ENCODE measurements at regions not wholly inside any gene's neighbourhood (a gene's known extent, or its start where the extent isn't known, plus 50 kb on each side); places are given as distances from the start of the nearest gene placed in this dataset.
A peak's percentile ranks its signal among the peaks of the same experiment; 100 is the strongest.
"Not testable (repeated sequence)": the region's sequence is repeated elsewhere in the genome, so short reads cannot be mapped to it uniquely, and the experiment has no call there.

DNA sequence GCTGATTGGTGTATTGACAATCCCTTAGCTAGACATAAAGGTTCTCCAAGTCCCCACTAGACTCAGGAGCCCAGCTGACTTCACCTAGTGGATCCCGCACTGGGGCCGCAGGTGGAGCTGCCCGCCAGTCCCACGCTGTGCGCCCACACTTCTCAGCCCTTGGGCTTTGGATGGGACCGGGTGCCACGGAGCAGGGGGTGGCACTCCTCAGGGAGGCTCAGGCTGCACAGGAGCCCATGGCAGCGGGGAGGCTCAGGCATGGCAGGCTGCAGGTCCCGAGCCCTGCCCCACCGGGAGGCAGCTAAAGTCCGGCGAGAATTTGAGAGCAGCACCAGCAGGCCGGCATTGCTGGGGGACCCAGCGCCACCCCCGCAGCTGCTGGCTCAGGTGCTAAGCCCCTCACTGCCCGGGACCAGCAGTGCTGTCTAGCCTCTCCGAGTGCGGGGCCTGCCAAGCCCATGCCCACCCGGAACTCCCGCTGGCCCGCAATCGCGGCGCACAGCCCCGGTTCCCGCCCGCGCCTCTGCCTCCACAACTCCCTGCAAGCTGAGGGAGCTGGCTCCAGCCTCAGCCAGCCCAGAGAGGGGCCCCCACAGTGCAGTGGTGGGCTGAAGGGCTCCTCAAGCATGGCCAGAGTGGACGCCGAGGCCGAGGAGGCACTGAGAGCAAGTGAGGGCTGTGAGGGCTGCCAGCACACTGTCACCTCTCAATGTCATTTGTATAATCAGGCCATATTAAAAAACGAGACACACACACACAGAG, 437.2 kb downstream of the CSNK1G3 start:
- DNase-seq (ENCODE audit: low spot score) = no peak
- in situ Hi-C loops (cut with HindIII; ENCODE audit: low sequenced_read_pairs) = no loop called here

DNA sequence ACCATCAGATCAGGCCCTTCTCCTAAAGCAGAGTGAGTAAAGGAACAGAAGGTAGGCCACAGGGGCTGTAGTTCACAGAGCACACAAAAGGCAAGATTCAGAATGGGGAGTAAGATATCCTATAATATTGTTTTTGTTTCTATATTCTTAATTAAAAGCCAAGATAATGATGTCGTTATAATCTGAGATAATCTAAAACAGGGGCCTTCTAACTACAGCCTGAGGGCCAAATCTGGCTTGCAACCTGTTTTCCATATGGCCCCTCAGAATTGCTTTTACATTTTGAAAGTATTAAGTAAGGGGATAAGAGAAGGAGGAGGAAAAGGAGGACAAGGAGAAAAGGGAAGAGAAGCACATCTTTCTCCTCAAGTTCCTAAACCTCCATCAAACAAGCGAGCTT, 435.8 kb downstream of the CSNK1G3 start:
- DNase-seq (ENCODE audit: low spot score) = no peak
- in situ Hi-C loops (cut with HindIII; ENCODE audit: low sequenced_read_pairs) = no loop called here

DNA sequence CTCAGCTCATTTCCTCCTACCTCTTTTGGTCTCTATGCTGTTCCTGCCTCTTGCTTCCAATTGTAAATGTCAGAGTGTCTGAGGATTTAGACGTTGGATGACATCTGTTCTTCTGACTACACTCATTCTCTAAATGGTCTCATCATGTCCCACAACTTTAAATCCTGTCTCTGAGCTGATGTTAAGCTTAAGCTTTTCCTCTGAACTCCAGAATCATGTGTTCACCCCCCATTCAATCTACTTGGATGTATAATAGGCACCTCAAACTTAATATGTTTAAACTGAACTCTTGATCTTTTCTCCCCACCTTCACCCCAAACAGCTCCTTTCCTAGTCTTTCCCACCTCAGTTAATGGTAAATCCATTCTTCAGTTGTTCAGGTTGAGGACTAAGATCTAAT, 433.6 kb downstream of the CSNK1G3 start:
- in situ Hi-C loops (cut with HindIII; ENCODE audit: low sequenced_read_pairs) = no loop called here

DNA sequence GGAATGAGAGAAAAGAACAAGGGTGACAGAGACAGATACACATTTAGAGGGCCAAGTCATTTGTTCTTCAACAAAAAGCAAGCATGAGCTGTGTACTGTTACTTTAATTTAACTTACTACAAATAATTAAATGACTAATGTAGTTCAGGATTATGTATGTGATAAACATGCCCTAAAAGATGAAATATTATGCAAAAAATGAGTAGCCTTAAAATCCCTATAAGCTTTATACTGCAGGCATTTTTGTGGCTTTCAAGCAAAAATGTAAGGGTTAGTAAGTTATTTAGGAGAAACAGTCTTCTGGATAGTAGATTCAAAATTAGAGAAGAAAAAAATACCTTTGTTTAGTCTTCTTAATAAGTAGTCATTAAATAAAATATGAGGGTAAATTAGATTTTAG, 431.2 kb downstream of the CSNK1G3 start:
- in situ Hi-C loops (cut with HindIII; ENCODE audit: low sequenced_read_pairs) = no loop called here
- DNase-seq (ENCODE audit: low spot score) = no peak

More for the DNA sequence above, 433.6 kb downstream of the CSNK1G3 start:
- DNase-seq (ENCODE audit: low spot score) = no peak

DNA sequence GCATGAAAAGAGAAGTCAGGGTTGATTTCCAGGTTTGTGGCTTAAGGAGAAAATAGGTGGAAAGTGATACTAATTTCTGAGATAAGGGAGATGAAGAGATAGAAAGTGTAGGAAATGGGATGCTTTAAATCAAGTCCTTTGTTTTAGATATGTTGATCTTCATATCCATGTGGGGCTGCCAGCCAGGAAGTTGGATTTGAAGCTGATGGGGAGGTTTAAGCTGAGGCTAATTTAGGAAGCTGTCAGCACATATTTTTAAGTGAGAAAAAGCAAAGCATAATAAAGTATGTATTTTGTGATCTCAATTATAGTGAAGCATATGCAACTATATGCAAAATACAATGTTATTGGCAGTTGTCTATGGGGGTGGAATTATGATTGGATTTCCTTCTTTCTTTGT, 428.4 kb downstream of the CSNK1G3 start:
- in situ Hi-C loops (cut with HindIII; ENCODE audit: low sequenced_read_pairs) = no loop called here
- no peak for DNase-seq (ENCODE audit: low spot score)

DNA sequence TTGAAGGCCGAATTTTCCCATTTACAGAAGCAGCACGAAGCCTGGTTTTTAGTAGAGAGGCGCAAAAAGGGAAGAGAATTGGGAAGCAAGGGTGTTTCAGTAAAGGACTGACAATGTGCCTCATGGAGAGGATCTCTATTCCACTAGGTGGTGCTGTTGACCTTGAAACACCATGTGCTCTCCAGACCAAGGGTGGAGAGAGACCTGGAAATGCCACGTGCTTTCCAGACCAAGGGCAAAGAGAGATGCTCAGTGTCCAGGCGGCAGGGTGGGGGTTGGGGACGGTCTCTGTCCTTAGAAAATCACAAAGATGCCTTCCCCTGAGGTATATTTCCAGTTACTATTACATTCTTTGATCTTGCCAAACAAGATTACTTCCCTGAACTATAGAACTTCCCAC, 425.3 kb downstream of the CSNK1G3 start:
- in situ Hi-C loops (cut with HindIII; ENCODE audit: low sequenced_read_pairs) = no loop called here
- DNase-seq (ENCODE audit: low spot score) = peak; percentile 33

DNA sequence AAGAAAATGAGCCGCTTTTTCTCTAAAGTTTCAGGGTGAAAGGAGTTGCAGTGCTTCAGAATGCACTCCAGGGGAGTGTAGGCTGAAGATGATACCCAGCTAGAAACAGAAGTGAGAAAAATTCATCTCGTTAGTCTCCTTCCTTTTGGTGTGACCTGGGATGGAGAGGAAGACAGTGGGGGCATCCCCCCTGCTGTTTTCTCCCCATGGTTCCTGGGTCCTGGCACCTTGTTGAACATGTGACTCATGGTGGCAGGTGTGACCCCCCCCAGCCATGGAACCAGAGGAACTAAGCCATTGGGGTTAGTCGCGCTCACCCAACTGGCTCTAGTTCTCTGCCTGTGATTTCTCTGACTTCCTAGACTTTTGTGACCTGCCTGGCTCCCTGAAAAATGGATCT, 424.6 kb downstream of the CSNK1G3 start:
- in situ Hi-C loops (cut with HindIII; ENCODE audit: low sequenced_read_pairs) = no loop called here
- DNase-seq (ENCODE audit: low spot score) = no peak

DNA sequence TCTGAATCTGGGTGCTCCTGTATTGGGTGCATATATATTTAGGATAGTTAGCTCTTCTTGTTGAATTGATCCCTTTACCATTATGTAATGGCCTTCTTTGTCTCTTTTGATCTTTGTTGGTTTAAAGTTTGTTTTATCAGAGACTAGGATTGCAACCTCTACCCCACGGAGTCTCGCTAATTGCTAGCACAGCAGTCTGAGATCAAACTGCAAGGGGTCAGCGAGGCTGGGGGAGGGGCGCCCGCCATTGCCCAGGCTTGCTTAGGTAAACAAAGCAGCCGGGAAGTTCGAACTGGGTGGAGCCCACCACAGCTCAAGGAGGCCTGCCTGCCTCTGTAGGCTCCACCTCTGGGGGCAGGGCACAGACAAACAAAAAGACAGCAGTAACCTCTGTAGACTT, 421.8 kb downstream of the CSNK1G3 start:
- DNase-seq (ENCODE audit: low spot score); in situ Hi-C loops (cut with HindIII; ENCODE audit: low sequenced_read_pairs): not testable (repeated sequence)

DNA sequence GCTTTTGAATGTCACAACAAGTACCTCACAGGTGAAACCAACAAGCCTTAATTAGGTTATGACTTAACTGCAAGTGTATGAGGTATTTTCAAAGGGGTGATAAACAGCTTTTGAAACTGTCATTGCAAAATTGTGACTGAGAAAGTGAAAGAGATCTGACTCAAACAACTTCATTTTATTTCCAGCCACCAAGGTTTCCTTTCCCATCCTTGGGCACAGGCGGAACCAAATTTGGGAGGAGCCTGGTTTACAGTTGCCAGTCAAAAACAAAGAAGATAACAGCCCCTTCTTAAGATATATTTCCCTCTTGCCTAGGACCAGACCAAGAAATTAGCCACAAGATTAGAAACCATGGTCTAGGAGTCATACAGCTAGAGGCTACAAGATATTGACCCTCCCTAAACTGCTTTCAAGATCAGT, 417.1 kb downstream of the CSNK1G3 start:
- no peak for DNase-seq (ENCODE audit: low spot score)
- in situ Hi-C loops (cut with HindIII; ENCODE audit: low sequenced_read_pairs) = no loop called here

DNA sequence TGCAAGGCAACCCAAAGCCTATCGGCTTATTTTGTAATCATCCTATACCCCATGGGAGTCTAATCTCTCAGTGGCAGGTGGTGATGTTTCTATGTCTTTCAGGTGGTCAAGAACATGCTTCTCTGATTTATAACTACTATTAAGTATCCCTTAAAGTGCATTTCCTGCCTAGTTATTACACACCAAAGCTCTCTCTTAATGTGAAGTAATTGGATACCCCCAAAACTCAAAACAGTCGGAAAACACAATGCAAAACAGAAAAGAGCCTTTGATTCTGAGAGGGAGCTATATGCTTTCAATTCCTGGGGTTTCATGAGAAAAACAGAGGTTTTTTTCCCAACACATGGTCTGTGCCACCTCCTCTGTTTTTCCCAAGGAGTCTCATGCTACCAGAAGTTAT, 416.4 kb downstream of the CSNK1G3 start:
- no peak for DNase-seq (ENCODE audit: low spot score)
- in situ Hi-C loops (cut with HindIII; ENCODE audit: low sequenced_read_pairs) = no loop called here

DNA sequence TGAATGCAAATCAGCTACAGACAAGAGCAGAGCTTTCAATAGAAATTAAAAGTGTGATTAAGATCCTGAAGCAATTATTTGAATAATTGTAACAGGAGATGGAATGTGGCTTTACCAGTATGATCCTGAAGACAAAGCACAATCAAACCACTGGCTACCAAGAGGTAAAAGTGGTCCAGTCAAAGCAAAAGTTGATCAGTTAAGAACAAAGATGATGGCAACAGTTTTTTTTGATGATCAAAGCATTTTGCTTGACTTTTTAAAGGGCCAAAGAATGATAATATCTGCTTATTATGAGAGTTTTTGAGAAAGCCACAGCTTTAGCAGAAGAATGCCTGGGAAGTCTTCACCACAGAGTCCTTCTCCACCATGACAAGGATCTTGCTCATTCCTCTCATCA, 409.2 kb downstream of the CSNK1G3 start:
- DNase-seq (ENCODE audit: low spot score) = no peak
- in situ Hi-C loops (cut with HindIII; ENCODE audit: low sequenced_read_pairs) = no loop called here

DNA sequence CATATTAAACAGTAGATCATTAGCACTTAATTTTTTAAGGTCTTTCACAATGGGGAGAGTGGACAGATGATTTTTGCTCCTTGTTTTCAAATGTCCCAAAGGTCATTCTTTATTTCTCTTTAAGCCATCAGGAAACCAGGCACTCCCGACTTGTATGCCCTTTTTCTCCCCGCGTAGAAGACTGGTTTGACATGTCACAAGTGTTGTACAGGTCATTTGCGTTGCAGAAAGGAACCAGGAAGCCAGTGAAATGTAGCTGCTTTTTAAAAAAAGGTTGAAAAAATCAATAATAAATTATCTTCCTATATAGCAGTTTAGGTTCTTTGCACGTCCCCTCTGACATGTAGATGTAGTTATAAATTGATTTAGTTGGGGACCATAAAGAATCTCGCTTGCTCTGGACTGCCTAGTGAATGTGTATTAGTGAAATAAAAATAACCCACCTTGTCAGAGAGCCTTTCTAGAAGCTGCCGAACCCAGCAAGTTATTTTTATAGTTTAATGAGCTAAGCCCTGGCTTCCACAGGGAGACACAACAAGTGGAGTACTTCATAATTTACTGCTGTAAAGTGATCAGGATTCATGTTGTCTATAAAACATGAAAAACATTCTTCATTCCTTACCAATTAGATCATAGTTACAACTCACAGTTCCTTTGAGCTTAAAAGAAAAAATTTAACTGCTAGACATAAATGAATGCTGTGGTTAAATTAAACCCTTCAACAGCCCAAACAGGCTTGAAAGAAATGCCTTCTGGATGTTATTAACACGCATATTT, 404.6 kb downstream of the CSNK1G3 start:
- no peak for DNase-seq (ENCODE audit: low spot score)
- in situ Hi-C loops (cut with HindIII; ENCODE audit: low sequenced_read_pairs) = no loop called here

DNA sequence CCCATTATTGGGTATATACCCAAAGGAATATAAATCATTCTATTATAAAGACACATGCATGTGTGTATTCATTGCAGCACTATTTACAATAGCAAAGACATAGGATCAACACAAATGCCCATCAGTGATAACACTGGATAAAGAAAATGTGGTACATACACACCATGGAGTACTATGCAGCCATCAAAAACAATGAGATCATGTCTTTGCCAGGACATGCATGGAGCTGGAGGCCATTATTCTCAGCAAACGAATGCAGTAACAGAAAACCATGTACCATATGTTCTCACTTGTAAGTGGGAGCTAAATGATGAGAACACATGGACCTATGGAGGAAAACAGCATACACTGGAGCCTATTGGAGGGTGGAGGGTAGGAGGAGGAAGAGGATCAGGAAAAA, 402.4 kb downstream of the CSNK1G3 start:
- in situ Hi-C loops (cut with HindIII; ENCODE audit: low sequenced_read_pairs) = no loop called here
- DNase-seq (ENCODE audit: low spot score) = no peak

DNA sequence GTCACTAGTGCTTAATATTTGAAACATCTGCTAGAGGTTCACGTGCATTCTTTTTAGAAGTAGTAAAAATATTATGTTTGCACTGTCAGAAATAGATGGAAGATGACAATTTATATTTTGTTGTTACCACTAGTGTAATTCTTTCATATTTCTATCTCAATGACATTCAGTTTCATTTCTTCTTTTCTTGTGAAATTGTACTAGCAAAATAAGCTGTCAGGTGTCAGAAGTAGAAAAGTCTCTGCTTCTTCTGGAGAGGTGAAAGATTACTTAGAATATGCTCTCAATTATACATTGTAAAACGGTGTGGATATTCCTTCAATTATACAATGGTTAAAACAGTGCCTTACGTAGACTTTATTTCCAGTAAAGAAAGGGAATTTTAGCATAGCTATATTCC, 395.4 kb downstream of the CSNK1G3 start:
- no peak for DNase-seq (ENCODE audit: low spot score)
- in situ Hi-C loops (cut with HindIII; ENCODE audit: low sequenced_read_pairs) = no loop called here

DNA sequence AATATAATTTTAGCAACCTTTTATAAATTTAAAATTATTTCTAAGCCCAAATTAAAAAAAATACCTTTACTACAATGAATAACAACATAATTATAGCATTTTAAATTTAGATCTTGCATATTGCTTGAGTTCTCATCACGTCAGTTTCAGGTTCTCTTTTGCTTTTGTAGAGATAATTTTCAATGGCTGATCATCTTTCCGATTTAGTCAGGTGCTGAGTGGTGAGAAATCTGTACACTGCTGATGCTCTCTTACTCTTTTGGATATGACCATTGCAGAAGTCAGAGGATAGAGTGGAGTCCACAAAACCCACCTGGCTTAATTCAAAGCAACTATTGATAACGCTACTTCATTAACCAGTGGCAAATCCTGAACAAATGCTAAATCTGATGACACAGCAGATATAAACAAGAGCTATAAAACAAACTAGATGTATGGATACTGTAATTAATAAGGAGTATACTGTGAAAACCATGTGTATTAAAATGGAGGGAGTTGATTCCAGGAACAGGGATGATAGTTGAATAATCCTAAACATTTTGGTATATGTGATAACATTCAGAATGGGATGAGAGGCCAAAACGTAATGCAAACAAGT, 394.8 kb downstream of the CSNK1G3 start:
- DNase-seq (ENCODE audit: low spot score) = no peak
- in situ Hi-C loops (cut with HindIII; ENCODE audit: low sequenced_read_pairs) = no loop called here

DNA sequence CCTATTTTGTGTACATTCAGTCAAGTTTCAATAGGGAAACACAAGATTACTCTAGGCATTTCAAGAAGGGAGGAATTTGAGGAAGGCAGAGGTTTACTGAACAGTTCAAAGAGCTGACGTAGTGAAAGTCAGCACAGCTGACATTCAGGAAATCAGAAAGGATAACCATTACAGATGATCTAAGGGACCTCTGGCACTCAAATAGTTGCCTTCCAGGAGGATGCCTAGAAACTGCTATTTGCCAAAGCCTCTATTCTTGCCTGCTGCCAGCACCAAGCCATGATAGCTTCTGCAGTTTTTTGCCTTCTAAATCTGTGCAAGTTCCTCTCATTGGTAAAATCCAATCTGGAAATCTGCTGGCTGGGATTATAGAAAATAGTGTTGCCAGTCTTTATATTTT, 373.1 kb downstream of the CSNK1G3 start:
- in situ Hi-C loops (cut with HindIII; ENCODE audit: low sequenced_read_pairs) = no loop called here
- no peak for DNase-seq (ENCODE audit: low spot score)

DNA sequence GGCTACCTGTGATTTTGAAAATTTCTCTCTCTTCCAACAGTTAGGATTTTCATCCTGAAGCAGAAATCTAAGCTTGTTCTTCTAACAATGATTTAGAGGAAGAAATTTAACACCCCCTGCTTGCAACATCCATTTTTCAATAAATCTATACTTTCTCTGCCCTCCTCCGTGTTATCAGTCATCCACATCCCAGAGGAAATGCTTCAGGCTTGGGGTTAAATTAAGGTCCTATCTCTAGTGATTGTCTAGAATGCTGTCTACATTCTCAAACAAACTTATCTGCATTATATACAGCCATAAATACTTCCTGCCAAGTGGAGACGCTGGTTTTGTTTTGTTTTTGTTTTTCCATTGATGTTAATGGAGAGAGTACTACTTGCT, 371.0 kb downstream of the CSNK1G3 start:
- peak; percentile 8 for DNase-seq (ENCODE audit: low spot score)
- in situ Hi-C loops (cut with HindIII; ENCODE audit: low sequenced_read_pairs) = no loop called here

DNA sequence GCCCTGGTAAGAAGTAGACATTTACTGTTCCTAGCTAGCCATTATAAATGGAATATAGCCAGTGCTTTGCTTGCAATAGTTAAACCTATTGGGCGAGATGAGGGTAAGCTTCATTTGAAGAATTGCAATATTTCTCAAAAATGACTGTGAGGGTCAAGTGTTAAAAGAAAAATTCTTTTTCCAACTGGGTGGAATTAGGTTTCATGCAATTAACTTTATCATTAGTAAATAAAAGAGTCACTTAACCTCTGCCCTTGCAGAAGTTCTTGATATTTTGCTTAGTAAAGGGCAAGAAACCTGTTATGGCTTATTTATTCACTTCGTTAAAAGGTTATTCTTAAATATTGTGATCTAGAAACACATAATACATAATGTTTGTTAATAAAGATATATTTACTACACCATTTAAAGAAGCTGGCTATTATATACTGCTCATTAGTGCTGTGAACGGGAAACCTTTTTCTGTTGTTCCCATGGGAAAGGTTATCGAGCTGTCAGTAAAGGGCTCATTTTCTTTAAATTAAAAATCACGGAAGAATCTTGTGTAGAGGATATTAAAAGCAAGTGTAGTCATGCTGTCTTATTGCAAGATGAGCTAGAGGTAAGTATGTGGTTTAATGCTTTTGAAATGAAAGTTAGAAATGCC, 370.5 kb downstream of the CSNK1G3 start:
- DNase-seq (ENCODE audit: low spot score) = peak; percentile 8
- in situ Hi-C loops (cut with HindIII; ENCODE audit: low sequenced_read_pairs) = no loop called here

DNA sequence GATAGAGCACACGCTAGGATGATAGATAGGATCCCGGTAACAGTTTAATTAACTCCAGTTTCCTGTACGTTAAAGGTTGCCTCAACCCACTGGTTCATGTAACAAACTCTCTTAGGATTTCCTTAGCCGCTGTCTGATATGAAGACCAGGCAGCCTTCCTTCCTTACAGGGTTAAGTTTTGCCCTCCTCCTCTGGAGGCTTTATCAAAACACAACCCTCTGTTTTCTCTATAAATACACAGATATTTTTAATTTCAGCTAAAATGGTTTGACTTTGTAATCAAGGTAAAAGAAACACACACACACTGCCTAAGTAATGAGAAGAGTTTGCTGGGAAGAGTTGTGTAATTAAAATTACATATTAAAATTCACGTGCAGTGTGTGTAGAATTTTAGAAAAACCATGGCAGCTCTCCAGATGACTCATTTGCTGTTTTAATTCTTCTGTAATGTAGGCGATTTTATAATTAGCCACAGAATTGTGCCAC, 369.8 kb downstream of the CSNK1G3 start:
- DNase-seq (ENCODE audit: low spot score) = peak; percentile 9
- in situ Hi-C loops (cut with HindIII; ENCODE audit: low sequenced_read_pairs) = no loop called here

DNA sequence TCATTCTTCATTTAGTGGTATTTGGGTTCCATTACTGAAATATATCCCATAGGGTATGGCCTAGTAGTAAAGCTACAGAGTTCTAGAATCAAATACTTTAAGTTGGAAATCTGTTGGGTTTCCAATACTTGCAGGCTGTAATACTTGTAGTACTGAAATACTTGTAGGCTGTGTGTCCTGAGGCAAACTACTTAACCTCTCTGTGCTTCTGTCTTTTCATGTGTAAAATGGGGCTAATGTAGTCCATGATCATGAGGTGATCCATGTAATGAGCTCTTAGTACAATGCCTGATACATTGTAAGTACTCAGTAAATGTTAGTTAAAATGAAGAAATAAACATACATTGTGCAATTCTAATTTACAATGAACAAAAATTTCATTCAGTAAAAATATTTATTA, 368.9 kb downstream of the CSNK1G3 start:
- no peak for DNase-seq (ENCODE audit: low spot score)
- in situ Hi-C loops (cut with HindIII; ENCODE audit: low sequenced_read_pairs) = no loop called here
